Panc1 (cell line): ENCODE measurements at regions not wholly inside any gene's neighbourhood (a gene's known extent, or its start where the extent isn't known, plus 50 kb on each side); places are given as distances from the start of the nearest gene placed in this dataset.

Experiments
- ATAC-seq: fragments of 200-7000 bp; cut with Tn5 transposase; 2 replicates; pipeline ENCODE4 v1.9.1; 2020; ENCODE audit warnings: mild to moderate bottlenecking, moderate library complexity
- BruUV-seq: library from RNA; stranded (reverse); fragments of 400-500 nt; replicated peaks from 2 replicates; lab custom pipeline; 2021; lab: Mats Ljungman, UMichigan
- CTCF ChIA-PET: fragments of 300-600 bp; sonication (Branson Sonifier 250); formaldehyde crosslinking; loops from one replicate; lab custom pipeline; 2022; ENCODE audit warnings: antibody characterized with exemption; lab: Charles Lee
- POLR2A ChIA-PET: fragments of 300-600 bp; sonication (Branson Sonifier 250); formaldehyde crosslinking; loops from one replicate; lab custom pipeline; 2022; ENCODE audit warnings: antibody characterized with exemption; lab: Charles Lee
- DNase-seq: peaks from one replicate; pipeline ENCODE4 v3.0.0-alpha.2; 2010; ENCODE audit warnings: low read depth, low spot score
- H3K27ac ChIP-seq: 2 replicates; pipeline ENCODE4 v1.5.1; 2011; ENCODE audit warnings: mild to moderate bottlenecking, low read length, inconsistent platforms
- H3K27me3 ChIP-seq: fragments of 200-500 bp; sonication (Bioruptor generic); 2 replicates; pipeline ENCODE4 v1.6.0; 2014; ENCODE audit warnings: low read length, inconsistent platforms; ENCODE audit not compliant: control insufficient read depth, insufficient read depth
- H3K36me3 ChIP-seq: fragments of 200-500 bp; sonication (Bioruptor generic); 2 replicates; pipeline ENCODE4 v1.5.1; 2014; ENCODE audit warnings: inconsistent platforms, mild to moderate bottlenecking, low read length, moderate library complexity; ENCODE audit not compliant: control insufficient read depth, insufficient read depth
- H3K4me1 ChIP-seq: 2 replicates; pipeline ENCODE4 v1.5.1; 2011; ENCODE audit warnings: inconsistent platforms, mild to moderate bottlenecking, low read length, moderate library complexity; ENCODE audit not compliant: control insufficient read depth, insufficient read depth
- H3K4me3 ChIP-seq, 2 experiments: 2 replicates each; pipeline ENCODE4 v1.5.1; 2011 to 2012; ENCODE audit warnings: low read depth in 2 of 2, low read length in 2 of 2, mild to moderate bottlenecking in 2 of 2, inconsistent platforms in 1 of 2, moderate library complexity in 1 of 2
- H3K9me3 ChIP-seq: fragments of 200-500 bp; sonication (Bioruptor generic); 2 replicates; pipeline ENCODE4 v1.5.1; 2014; ENCODE audit warnings: low read depth, mild to moderate bottlenecking, inconsistent platforms, low read length, moderate library complexity; ENCODE audit not compliant: control insufficient read depth, insufficient read depth
- POLR2AphosphoS5 ChIP-seq: IDR thresholded peaks from 2 replicates; pipeline ENCODE4 v1.6.1; 2012; ENCODE audit warnings: mild to moderate bottlenecking, low read depth, low read length, moderate library complexity
- SIN3A ChIP-seq: IDR thresholded peaks from 2 replicates; pipeline ENCODE4 v1.6.1; 2012; ENCODE audit warnings: low read depth, mild to moderate bottlenecking, low read length, moderate library complexity, borderline replicate concordance; ENCODE audit not compliant: insufficient read depth
- TCF7L2 ChIP-seq: IDR thresholded peaks from 2 replicates; pipeline ENCODE4 v1.6.1; 2011; ENCODE audit warnings: mild to moderate bottlenecking, low read depth, low read length, inconsistent platforms
- in situ Hi-C: cut with HindIII; loops from 2 replicates; pipeline ENCODE4 v1.10.0; 2016; ENCODE audit warnings: low sequenced_read_pairs, low pct_unique_long_range_greater_than_20kb
- intact Hi-C: fragments of 100-400 bp; cut with micrococcal nuclease; formaldehyde crosslinking; loops from one replicate; pipeline ENCODE4 v1.10.0; 2022; ENCODE audit not compliant: unreplicated experiment
- TF ChIP-seq, protein P1 (sequence below), 2 experiments: IDR thresholded peaks; 2 replicates each; pipeline ENCODE4 v1.6.1; 2011 to 2012; ENCODE audit warnings: low read depth in 2 of 2, control low read depth in 1 of 2, low read length in 1 of 2, mild to moderate bottlenecking in 1 of 2, moderate library complexity in 1 of 2; ENCODE audit not compliant: insufficient read depth in 1 of 2
- TF ChIP-seq, protein P2 (sequence below): fragments of 450-650 bp; IDR thresholded peaks from 2 replicates; pipeline ENCODE4 v1.5.1; 2017; ENCODE audit warnings: mild to moderate bottlenecking

- TF ChIP-seq POLR2AphosphoS5 (no peak), TCF7L2 (no peak), SIN3A (no peak)
- TF ChIP-seq, protein P1, sequence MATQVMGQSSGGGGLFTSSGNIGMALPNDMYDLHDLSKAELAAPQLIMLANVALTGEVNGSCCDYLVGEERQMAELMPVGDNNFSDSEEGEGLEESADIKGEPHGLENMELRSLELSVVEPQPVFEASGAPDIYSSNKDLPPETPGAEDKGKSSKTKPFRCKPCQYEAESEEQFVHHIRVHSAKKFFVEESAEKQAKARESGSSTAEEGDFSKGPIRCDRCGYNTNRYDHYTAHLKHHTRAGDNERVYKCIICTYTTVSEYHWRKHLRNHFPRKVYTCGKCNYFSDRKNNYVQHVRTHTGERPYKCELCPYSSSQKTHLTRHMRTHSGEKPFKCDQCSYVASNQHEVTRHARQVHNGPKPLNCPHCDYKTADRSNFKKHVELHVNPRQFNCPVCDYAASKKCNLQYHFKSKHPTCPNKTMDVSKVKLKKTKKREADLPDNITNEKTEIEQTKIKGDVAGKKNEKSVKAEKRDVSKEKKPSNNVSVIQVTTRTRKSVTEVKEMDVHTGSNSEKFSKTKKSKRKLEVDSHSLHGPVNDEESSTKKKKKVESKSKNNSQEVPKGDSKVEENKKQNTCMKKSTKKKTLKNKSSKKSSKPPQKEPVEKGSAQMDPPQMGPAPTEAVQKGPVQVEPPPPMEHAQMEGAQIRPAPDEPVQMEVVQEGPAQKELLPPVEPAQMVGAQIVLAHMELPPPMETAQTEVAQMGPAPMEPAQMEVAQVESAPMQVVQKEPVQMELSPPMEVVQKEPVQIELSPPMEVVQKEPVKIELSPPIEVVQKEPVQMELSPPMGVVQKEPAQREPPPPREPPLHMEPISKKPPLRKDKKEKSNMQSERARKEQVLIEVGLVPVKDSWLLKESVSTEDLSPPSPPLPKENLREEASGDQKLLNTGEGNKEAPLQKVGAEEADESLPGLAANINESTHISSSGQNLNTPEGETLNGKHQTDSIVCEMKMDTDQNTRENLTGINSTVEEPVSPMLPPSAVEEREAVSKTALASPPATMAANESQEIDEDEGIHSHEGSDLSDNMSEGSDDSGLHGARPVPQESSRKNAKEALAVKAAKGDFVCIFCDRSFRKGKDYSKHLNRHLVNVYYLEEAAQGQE (IDR thresholded peaks at IDR 0.05; ENCODE audit: insufficient read depth in 1 of 2, low read depth in 2 of 2, low read length in 1 of 2): no peak
- TF ChIP-seq, protein P2, sequence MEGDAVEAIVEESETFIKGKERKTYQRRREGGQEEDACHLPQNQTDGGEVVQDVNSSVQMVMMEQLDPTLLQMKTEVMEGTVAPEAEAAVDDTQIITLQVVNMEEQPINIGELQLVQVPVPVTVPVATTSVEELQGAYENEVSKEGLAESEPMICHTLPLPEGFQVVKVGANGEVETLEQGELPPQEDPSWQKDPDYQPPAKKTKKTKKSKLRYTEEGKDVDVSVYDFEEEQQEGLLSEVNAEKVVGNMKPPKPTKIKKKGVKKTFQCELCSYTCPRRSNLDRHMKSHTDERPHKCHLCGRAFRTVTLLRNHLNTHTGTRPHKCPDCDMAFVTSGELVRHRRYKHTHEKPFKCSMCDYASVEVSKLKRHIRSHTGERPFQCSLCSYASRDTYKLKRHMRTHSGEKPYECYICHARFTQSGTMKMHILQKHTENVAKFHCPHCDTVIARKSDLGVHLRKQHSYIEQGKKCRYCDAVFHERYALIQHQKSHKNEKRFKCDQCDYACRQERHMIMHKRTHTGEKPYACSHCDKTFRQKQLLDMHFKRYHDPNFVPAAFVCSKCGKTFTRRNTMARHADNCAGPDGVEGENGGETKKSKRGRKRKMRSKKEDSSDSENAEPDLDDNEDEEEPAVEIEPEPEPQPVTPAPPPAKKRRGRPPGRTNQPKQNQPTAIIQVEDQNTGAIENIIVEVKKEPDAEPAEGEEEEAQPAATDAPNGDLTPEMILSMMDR: no peak
- no peaks in the 10 kb centered on the region for H3K36me3 ChIP-seq
Observed at GRCh38 chr6:6721606-6722005, 133.1 kb downstream of the LY86 start.

DNA sequence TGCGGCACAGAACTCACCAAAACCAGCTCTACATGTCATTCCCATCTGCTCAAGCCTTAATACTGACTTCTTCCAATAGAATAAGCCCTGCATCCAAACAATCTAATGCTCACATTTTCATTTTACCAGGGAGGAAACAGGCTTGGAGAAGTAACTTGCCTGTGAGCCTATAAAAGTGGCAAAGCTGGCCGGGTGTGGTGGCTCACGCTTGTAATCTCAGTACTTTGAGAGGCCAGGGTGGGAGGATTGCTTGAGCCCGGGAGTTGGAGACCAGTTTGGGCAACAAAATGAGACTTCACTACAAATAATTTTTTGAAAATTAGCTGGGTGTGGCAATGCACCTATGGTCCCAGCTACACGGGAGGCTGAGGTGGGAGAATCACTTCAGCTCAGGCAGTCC is 133.7 kb downstream of the LY86 start:
- in situ Hi-C loops: no loop called here
- DNase-seq (no peak), ATAC-seq (no peak)
- Histone ChIP-seq H3K27me3 (no peaks in the 10 kb centered on the region; the same call in 1 of the 2 replicates), H3K9me3 (no peaks in the 10 kb centered on the region), H3K4me3 (no peak overlapping the region), H3K36me3 (no peaks in the 10 kb centered on the region), H3K27ac (no peak overlapping the region), H3K4me1 (peaks cover 3% of the 10 kb centered on the region; the same call in 1 of the 2 replicates)
- BruUV-seq: no TSS peak
- POLR2A ChIA-PET: no interaction called here
- no peak for TF ChIP-seq TCF7L2
- TF ChIP-seq, protein P1 (IDR thresholded peaks at IDR 0.05; ENCODE audit: insufficient read depth in 1 of 2, low read depth in 2 of 2, low read length in 1 of 2): no peak
- TF ChIP-seq, protein P2: no peak
- no peak for TF ChIP-seq POLR2AphosphoS5
- no peak for TF ChIP-seq SIN3A
- intact Hi-C loops: no loop called here
- CTCF ChIA-PET: interaction anchor here (0.6 kb wide), 1 partner anchor 100 kb away, joined by 6 read pairs; no protein-coding TSS in a partner anchor

More at GRCh38 chr6:6721606-6722005, 133.1 kb downstream of the LY86 start:
- in situ Hi-C loops (no loop called here), intact Hi-C loops (no loop called here)
- H3K9me3 ChIP-seq: no peaks in the 10 kb centered on the region
- ATAC-seq (no peak), DNase-seq (no peak)
- BruUV-seq: no TSS peak
- H3K4me1 ChIP-seq: peaks cover 3% of the 10 kb centered on the region; the same call in 1 of the 2 replicates
- H3K4me3 ChIP-seq: no peak overlapping the region
- H3K27ac ChIP-seq: no peak overlapping the region
- ChIA-PET POLR2A (no interaction called here), CTCF (no interaction called here)
- H3K27me3 ChIP-seq: no peaks in the 10 kb centered on the region; the same call in 1 of the 2 replicates
